GM20000 (cell line): ENCODE measurements at regions not wholly inside any gene's neighbourhood (a gene's known extent, or its start where the extent isn't known, plus 50 kb on each side); places are given as distances from the start of the nearest gene placed in this dataset.

ENCODE experiments used
- DNase-seq: peaks from one replicate; pipeline ENCODE4 v3.0.0; 2012; ENCODE audit warnings: low spot score
- CTCF ChIP-seq: IDR thresholded peaks from 2 replicates; pipeline ENCODE4 v1.5.1; 2012; ENCODE audit warnings: mild to moderate bottlenecking, control low read depth; ENCODE audit errors: extremely low read depth, missing control alignments

GRCh38 chr6:8918196-8918595 lies 482.9 kb upstream of the SLC35B3 start:
- DNase-seq: no peak
- TF ChIP-seq CTCF: no peak

GRCh38 chr6:8914700-8915099 lies 479.4 kb upstream of the SLC35B3 start:
- no peak for DNase-seq
- TF ChIP-seq CTCF: no peak

- TF ChIP-seq CTCF: no peak
- no peak for DNase-seq
These were observed 473.3 kb upstream of the SLC35B3 start for GRCh38 chr6:8908638-8909037.

GRCh38 chr6:8906699-8907098 lies 471.4 kb upstream of the SLC35B3 start:
- no peak for DNase-seq
- TF ChIP-seq CTCF: no peak

GRCh38 chr6:8905757-8906156 lies 470.4 kb upstream of the SLC35B3 start:
- no peak for DNase-seq
- TF ChIP-seq CTCF: no peak

- peak; percentile 18 for TF ChIP-seq CTCF
- DNase-seq: no peak
These were observed 469.4 kb upstream of the SLC35B3 start for GRCh38 chr6:8904754-8905153.

GRCh38 chr6:8900056-8900455 lies 464.7 kb upstream of the SLC35B3 start:
- no peak for TF ChIP-seq CTCF
- no peak for DNase-seq
